K562 (cell line): ENCODE measurements at regions not wholly inside any gene's neighbourhood (a gene's known extent, or its start where the extent isn't known, plus 50 kb on each side); places are given as distances from the start of the nearest gene placed in this dataset.

ENCODE experiments used
- ARNT ChIP-seq, 2 experiments: fragments of 450-650 bp; IDR thresholded peaks; 2 replicates each; pipeline ENCODE4 v1.6.1; 2016; ENCODE audit warnings: mild to moderate bottlenecking in 1 of 2
- ERF ChIP-seq: fragments of 450-650 bp; formaldehyde crosslinking; IDR thresholded peaks from 2 replicates; pipeline ENCODE4 v1.4.0; 2020; ENCODE audit warnings: mild to moderate bottlenecking, mixed read lengths
- KDM4B ChIP-seq, 2 experiments: fragments of 450-650 bp in 1 of 2; sonication (generic) in 1 of 2; IDR thresholded peaks; 2 replicates each; pipeline ENCODE4 v1.6.1; 2016 to 2017; ENCODE audit warnings: borderline replicate concordance in 2 of 2, antibody characterized with exemption in 1 of 2, low read depth in 1 of 2, mild to moderate bottlenecking in 1 of 2
- RFX7 ChIP-seq: fragments of 250-450 bp; sonication (Bioruptor Pico); IDR thresholded peaks from 2 replicates; pipeline ENCODE4 v1.5.1; 2021; ENCODE audit warnings: mild to moderate bottlenecking
- THRAP3 ChIP-seq: fragments of 450-650 bp; IDR thresholded peaks from 2 replicates; pipeline ENCODE4 v1.6.1; 2016; ENCODE audit warnings: mild to moderate bottlenecking, inconsistent platforms, borderline replicate concordance
- ZBTB43 ChIP-seq: sonication (generic); formaldehyde crosslinking; IDR thresholded peaks from 2 replicates; pipeline ENCODE4 v1.8.0; 2023; ENCODE audit warnings: mild to moderate bottlenecking, missing genetic modification reagents
- ZFPM2 ChIP-seq: fragments of 250-450 bp; sonication (Bioruptor Pico); IDR thresholded peaks from 2 replicates; pipeline ENCODE4 v1.5.1; 2022; ENCODE audit warnings: mild to moderate bottlenecking
- ZNF175 ChIP-seq: fragments of 200-800 bp; sonication (Bioruptor generic); IDR thresholded peaks from 2 replicates; pipeline ENCODE4 v1.6.1; 2016; ENCODE audit warnings: low read depth, mild to moderate bottlenecking, missing genetic modification characterization, missing compliant biosample characterization
- ZNF280A ChIP-seq: fragments of 450-650 bp; IDR thresholded peaks from 2 replicates; pipeline ENCODE4 v1.6.1; 2018; ENCODE audit warnings: mild to moderate bottlenecking, low read depth; ENCODE audit not compliant: partially characterized antibody
- ZNF507 ChIP-seq: conservative IDR thresholded peaks from 2 replicates; pipeline ENCODE4 v1.6.1; 2017; ENCODE audit warnings: missing genetic modification characterization, missing compliant biosample characterization
- TF ChIP-seq, protein P1 (sequence below), 2 experiments: fragments of 450-650 bp; IDR thresholded peaks; 2 replicates each; pipeline ENCODE4 v1.6.1; 2016
- TF ChIP-seq, protein P2 (sequence below): sonication (generic); formaldehyde crosslinking; IDR thresholded peaks from 2 replicates; pipeline ENCODE4 v1.8.0; 2022; ENCODE audit warnings: mild to moderate bottlenecking, missing genetic modification reagents
- TF ChIP-seq, protein P3 (sequence below), 2 experiments: fragments of 450-650 bp in 1 of 2; sonication (generic) in 1 of 2; formaldehyde crosslinking; conservative IDR thresholded peaks; 2 replicates each; pipeline versions ENCODE4 v1.4.0 to v1.8.1; 2020 to 2022; ENCODE audit warnings: mild to moderate bottlenecking in 1 of 2, missing genetic modification reagents in 1 of 2
- TF ChIP-seq, protein P4 (sequence below): fragments of 450-650 bp; IDR thresholded peaks from 2 replicates; pipeline ENCODE4 v1.6.1; 2016; ENCODE audit warnings: antibody characterized with exemption
- TF ChIP-seq, protein P5 (sequence below): fragments of 450-650 bp; formaldehyde crosslinking; IDR thresholded peaks from 2 replicates; pipeline ENCODE4 v1.4.0; 2022; ENCODE audit warnings: missing genetic modification characterization

DNA sequence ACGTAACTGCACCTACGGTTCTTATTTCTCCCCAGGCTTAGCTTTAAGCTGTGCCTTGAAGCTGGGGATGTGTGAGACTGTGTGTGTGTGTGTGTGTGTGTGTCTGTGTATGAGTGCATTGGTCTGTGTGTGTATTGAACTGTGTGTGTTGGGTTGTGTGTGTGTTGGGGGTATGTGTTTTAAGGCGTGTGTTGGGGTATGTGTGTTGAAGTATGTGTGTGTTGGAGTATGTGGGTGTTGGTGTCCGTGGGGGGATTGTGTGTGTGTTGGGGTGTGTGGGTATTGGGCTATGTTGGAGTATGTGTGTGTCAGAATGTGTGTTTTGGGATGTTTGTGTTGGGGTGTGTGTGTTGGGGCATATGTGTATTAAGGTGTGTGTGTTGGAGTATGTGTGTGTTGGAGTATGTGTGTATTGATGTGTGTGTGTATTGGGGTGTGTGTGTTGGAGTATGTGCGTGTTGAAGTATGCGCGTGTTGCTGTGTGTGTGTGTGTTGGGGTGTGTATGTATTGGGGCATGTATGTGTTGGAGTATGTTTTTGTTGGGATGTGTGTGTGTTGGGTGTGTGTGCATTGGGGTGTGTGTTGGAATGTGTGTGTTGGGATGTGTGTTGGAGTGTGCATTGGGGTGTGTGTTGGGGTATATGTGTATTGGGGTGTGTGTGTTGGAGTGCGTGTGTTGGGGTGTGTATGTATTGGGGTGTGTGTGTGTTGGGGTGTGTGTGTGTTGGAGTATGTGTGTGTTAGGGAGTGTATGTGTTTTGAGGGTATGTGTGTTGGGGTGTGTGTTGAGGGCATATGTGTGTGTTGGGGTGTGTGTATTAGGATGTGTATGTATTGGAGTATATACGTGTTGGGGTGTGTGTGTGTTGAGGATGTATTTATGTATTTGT lies 76.4 kb downstream of the LSM3 start (continued):
- TF ChIP-seq, protein P1, sequence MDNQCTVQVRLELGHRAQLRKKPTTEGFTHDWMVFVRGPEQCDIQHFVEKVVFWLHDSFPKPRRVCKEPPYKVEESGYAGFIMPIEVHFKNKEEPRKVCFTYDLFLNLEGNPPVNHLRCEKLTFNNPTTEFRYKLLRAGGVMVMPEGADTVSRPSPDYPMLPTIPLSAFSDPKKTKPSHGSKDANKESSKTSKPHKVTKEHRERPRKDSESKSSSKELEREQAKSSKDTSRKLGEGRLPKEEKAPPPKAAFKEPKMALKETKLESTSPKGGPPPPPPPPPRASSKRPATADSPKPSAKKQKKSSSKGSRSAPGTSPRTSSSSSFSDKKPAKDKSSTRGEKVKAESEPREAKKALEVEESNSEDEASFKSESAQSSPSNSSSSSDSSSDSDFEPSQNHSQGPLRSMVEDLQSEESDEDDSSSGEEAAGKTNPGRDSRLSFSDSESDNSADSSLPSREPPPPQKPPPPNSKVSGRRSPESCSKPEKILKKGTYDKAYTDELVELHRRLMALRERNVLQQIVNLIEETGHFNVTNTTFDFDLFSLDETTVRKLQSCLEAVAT (IDR thresholded peaks at IDR 0.05), result peak in 1 of 2 experiments; percentile 38; a peak in 1 of 4 replicates
- no peak for TF ChIP-seq ZNF507 (tag)
- TF ChIP-seq ZFPM2 (CRISPR knock-in tag), result no peak
- TF ChIP-seq ZBTB43 (CRISPR knock-in tag), result no peak
- no peak for TF ChIP-seq ZNF175 (CRISPR knock-in tag)
- TF ChIP-seq, protein P2, sequence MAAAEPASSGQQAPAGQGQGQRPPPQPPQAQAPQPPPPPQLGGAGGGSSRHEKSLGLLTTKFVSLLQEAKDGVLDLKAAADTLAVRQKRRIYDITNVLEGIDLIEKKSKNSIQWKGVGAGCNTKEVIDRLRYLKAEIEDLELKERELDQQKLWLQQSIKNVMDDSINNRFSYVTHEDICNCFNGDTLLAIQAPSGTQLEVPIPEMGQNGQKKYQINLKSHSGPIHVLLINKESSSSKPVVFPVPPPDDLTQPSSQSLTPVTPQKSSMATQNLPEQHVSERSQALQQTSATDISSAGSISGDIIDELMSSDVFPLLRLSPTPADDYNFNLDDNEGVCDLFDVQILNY (CRISPR knock-in tag), result no peak
- TF ChIP-seq, protein P3, sequence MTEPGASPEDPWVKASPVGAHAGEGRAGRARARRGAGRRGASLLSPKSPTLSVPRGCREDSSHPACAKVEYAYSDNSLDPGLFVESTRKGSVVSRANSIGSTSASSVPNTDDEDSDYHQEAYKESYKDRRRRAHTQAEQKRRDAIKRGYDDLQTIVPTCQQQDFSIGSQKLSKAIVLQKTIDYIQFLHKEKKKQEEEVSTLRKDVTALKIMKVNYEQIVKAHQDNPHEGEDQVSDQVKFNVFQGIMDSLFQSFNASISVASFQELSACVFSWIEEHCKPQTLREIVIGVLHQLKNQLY (CRISPR knock-in tag; conservative IDR thresholded peaks at IDR 0.05), result no peak
- TF ChIP-seq, protein P4, sequence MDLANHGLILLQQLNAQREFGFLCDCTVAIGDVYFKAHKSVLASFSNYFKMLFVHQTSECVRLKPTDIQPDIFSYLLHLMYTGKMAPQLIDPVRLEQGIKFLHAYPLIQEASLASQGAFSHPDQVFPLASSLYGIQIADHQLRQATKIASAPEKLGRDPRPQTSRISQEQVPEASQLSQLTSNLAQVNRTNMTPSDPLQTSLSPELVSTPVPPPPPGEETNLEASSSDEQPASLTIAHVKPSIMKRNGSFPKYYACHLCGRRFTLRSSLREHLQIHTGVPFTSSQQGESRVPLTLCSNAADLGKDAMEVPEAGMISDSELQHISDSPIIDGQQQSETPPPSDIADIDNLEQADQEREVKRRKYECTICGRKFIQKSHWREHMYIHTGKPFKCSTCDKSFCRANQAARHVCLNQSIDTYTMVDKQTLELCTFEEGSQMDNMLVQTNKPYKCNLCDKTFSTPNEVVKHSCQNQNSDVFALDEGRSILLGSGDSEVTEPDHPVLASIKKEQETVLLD, result 0 out of 2 replicates have a peak, but pooled peaks have one; percentile 14
- peak in 1 of 2 experiments; percentile 67; a peak in 1 of 4 replicates for TF ChIP-seq KDM4B (IDR thresholded peaks at IDR 0.05; ENCODE audit: borderline replicate concordance in 2 of 2, low read depth in 1 of 2)
- TF ChIP-seq, protein P5, sequence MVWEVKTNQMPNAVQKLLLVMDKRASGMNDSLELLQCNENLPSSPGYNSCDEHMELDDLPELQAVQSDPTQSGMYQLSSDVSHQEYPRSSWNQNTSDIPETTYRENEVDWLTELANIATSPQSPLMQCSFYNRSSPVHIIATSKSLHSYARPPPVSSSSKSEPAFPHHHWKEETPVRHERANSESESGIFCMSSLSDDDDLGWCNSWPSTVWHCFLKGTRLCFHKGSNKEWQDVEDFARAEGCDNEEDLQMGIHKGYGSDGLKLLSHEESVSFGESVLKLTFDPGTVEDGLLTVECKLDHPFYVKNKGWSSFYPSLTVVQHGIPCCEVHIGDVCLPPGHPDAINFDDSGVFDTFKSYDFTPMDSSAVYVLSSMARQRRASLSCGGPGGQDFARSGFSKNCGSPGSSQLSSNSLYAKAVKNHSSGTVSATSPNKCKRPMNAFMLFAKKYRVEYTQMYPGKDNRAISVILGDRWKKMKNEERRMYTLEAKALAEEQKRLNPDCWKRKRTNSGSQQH (CRISPR knock-in tag), result peak; percentile 86
- peak; percentile 45 for TF ChIP-seq ZNF280A
- TF ChIP-seq RFX7 (CRISPR knock-in tag), result no peak
- peak; percentile 68 for TF ChIP-seq THRAP3
- 0 out of 4 replicates have a peak, but pooled peaks of 1 of the 2 experiments have one; percentile 16 for TF ChIP-seq ARNT (IDR thresholded peaks at IDR 0.05)
- no peak for TF ChIP-seq ERF (CRISPR knock-in tag)
